ENCODE measurements at regions not wholly inside any gene's neighbourhood (a gene's known extent, or its start where the extent isn't known, plus 50 kb on each side); places are given as distances from the start of the nearest gene placed in this dataset.

GRCh38 chr14:66037361-66037760 is 448.8 kb upstream of the CCDC196 start:
- Histone ChIP-seq H3K36me3 (ENCODE audit: insufficient read depth, low read length) (no peaks in the 10 kb centered on the region), H3K79me2 (ENCODE audit: control insufficient read depth, insufficient read depth, low read length, unreplicated experiment) (no peaks in the 10 kb centered on the region), H3K4me1 (ENCODE audit: control insufficient read depth, insufficient read depth, low read length, unreplicated experiment) (no peaks in the 10 kb centered on the region), H2AFZ (ENCODE audit: low read length, unreplicated experiment) (no peak overlapping the region), H3K27me3 (ENCODE audit: insufficient read depth, low read length) (no peaks in the 10 kb centered on the region), H3K4me3 (ENCODE audit: low read depth, low read length) (no peak overlapping the region), H3K27ac (ENCODE audit: low read depth, low read length) (no peak overlapping the region)

- Histone ChIP-seq H3K27me3 (ENCODE audit: insufficient read depth, low read length) (no peaks in the 10 kb centered on the region), H3K4me3 (ENCODE audit: low read depth, low read length) (no peak overlapping the region), H3K27ac (ENCODE audit: low read depth, low read length) (no peak overlapping the region), H2AFZ (ENCODE audit: low read length, unreplicated experiment) (no peak overlapping the region), H3K36me3 (ENCODE audit: insufficient read depth, low read length) (no peaks in the 10 kb centered on the region), H3K4me1 (ENCODE audit: control insufficient read depth, insufficient read depth, low read length, unreplicated experiment) (no peaks in the 10 kb centered on the region), H3K79me2 (ENCODE audit: control insufficient read depth, insufficient read depth, low read length, unreplicated experiment) (no peaks in the 10 kb centered on the region)
These were observed 448.0 kb upstream of the CCDC196 start for GRCh38 chr14:66038212-66038611.

- Histone ChIP-seq H3K4me1 (ENCODE audit: control insufficient read depth, insufficient read depth, low read length, unreplicated experiment) (no peaks in the 10 kb centered on the region), H3K36me3 (ENCODE audit: insufficient read depth, low read length) (no peaks in the 10 kb centered on the region), H3K4me3 (ENCODE audit: low read depth, low read length) (no peak overlapping the region), H3K27me3 (ENCODE audit: insufficient read depth, low read length) (no peaks in the 10 kb centered on the region), H3K27ac (ENCODE audit: low read depth, low read length) (no peak overlapping the region), H3K79me2 (ENCODE audit: control insufficient read depth, insufficient read depth, low read length, unreplicated experiment) (no peaks in the 10 kb centered on the region), H2AFZ (ENCODE audit: low read length, unreplicated experiment) (no peak overlapping the region)
These were observed 447.6 kb upstream of the CCDC196 start for GRCh38 chr14:66038618-66039017.

GRCh38 chr14:66039495-66039894 is 446.7 kb upstream of the CCDC196 start:
- no peak overlapping the region for H2AFZ ChIP-seq (ENCODE audit: low read length, unreplicated experiment)
- H3K27me3 ChIP-seq (ENCODE audit: insufficient read depth, low read length), result no peaks in the 10 kb centered on the region

GRCh38 chr14:66041582-66041981 is 444.6 kb upstream of the CCDC196 start:
- Histone ChIP-seq H3K79me2 (ENCODE audit: control insufficient read depth, insufficient read depth, low read length, unreplicated experiment) (no peaks in the 10 kb centered on the region), H3K27me3 (ENCODE audit: insufficient read depth, low read length) (no peaks in the 10 kb centered on the region), H3K36me3 (ENCODE audit: insufficient read depth, low read length) (no peaks in the 10 kb centered on the region), H3K27ac (ENCODE audit: low read depth, low read length) (no peak overlapping the region), H3K4me1 (ENCODE audit: control insufficient read depth, insufficient read depth, low read length, unreplicated experiment) (no peaks in the 10 kb centered on the region), H3K4me3 (ENCODE audit: low read depth, low read length) (no peak overlapping the region), H2AFZ (ENCODE audit: low read length, unreplicated experiment) (no peak overlapping the region)

More at GRCh38 chr14:66039495-66039894, 446.7 kb upstream of the CCDC196 start:
- Histone ChIP-seq H3K79me2 (ENCODE audit: control insufficient read depth, insufficient read depth, low read length, unreplicated experiment) (no peaks in the 10 kb centered on the region), H3K4me3 (ENCODE audit: low read depth, low read length) (no peak overlapping the region), H3K27ac (ENCODE audit: low read depth, low read length) (no peak overlapping the region), H3K4me1 (ENCODE audit: control insufficient read depth, insufficient read depth, low read length, unreplicated experiment) (no peaks in the 10 kb centered on the region), H3K36me3 (ENCODE audit: insufficient read depth, low read length) (no peaks in the 10 kb centered on the region)

- no peak overlapping the region for H2AFZ ChIP-seq (ENCODE audit: low read length, unreplicated experiment)
- no peaks in the 10 kb centered on the region for H3K79me2 ChIP-seq (ENCODE audit: control insufficient read depth, insufficient read depth, low read length, unreplicated experiment)
- H3K27ac ChIP-seq (ENCODE audit: low read depth, low read length), result no peak overlapping the region
- H3K4me3 ChIP-seq (ENCODE audit: low read depth, low read length), result no peak overlapping the region
- H3K36me3 ChIP-seq (ENCODE audit: insufficient read depth, low read length), result no peaks in the 10 kb centered on the region
- no peaks in the 10 kb centered on the region for H3K4me1 ChIP-seq (ENCODE audit: control insufficient read depth, insufficient read depth, low read length, unreplicated experiment)
- H3K27me3 ChIP-seq (ENCODE audit: insufficient read depth, low read length), result no peaks in the 10 kb centered on the region
These were observed 442.2 kb upstream of the CCDC196 start for GRCh38 chr14:66043921-66044320.

GRCh38 chr14:66045572-66046021 is 440.6 kb upstream of the CCDC196 start:
- H3K27me3 ChIP-seq (ENCODE audit: insufficient read depth, low read length), result no peaks in the 10 kb centered on the region
- no peak overlapping the region for H3K27ac ChIP-seq (ENCODE audit: low read depth, low read length)
- H2AFZ ChIP-seq (ENCODE audit: low read length, unreplicated experiment), result no peak overlapping the region
- no peaks in the 10 kb centered on the region for H3K4me1 ChIP-seq (ENCODE audit: control insufficient read depth, insufficient read depth, low read length, unreplicated experiment)
- no peaks in the 10 kb centered on the region for H3K36me3 ChIP-seq (ENCODE audit: insufficient read depth, low read length)
- no peak overlapping the region for H3K4me3 ChIP-seq (ENCODE audit: low read depth, low read length)
- no peaks in the 10 kb centered on the region for H3K79me2 ChIP-seq (ENCODE audit: control insufficient read depth, insufficient read depth, low read length, unreplicated experiment)

GRCh38 chr14:66046035-66046434 is 440.1 kb upstream of the CCDC196 start:
- Histone ChIP-seq H3K27ac (ENCODE audit: low read depth, low read length) (no peak overlapping the region), H3K36me3 (ENCODE audit: insufficient read depth, low read length) (no peaks in the 10 kb centered on the region), H3K4me1 (ENCODE audit: control insufficient read depth, insufficient read depth, low read length, unreplicated experiment) (no peaks in the 10 kb centered on the region), H3K4me3 (ENCODE audit: low read depth, low read length) (no peak overlapping the region), H3K79me2 (ENCODE audit: control insufficient read depth, insufficient read depth, low read length, unreplicated experiment) (no peaks in the 10 kb centered on the region), H2AFZ (ENCODE audit: low read length, unreplicated experiment) (no peak overlapping the region), H3K27me3 (ENCODE audit: insufficient read depth, low read length) (no peaks in the 10 kb centered on the region)

- Histone ChIP-seq H3K27me3 (ENCODE audit: insufficient read depth, low read length) (no peaks in the 10 kb centered on the region), H2AFZ (ENCODE audit: low read length, unreplicated experiment) (no peak overlapping the region), H3K4me3 (ENCODE audit: low read depth, low read length) (no peak overlapping the region), H3K79me2 (ENCODE audit: control insufficient read depth, insufficient read depth, low read length, unreplicated experiment) (no peaks in the 10 kb centered on the region), H3K36me3 (ENCODE audit: insufficient read depth, low read length) (no peaks in the 10 kb centered on the region), H3K27ac (ENCODE audit: low read depth, low read length) (no peak overlapping the region), H3K4me1 (ENCODE audit: control insufficient read depth, insufficient read depth, low read length, unreplicated experiment) (no peaks in the 10 kb centered on the region)
These were observed 439.6 kb upstream of the CCDC196 start for GRCh38 chr14:66046591-66046990.

GRCh38 chr14:66056268-66056907 is 429.8 kb upstream of the CCDC196 start:
- Histone ChIP-seq H3K4me1 (ENCODE audit: control insufficient read depth, insufficient read depth, low read length, unreplicated experiment) (no peaks in the 10 kb centered on the region), H3K79me2 (ENCODE audit: control insufficient read depth, insufficient read depth, low read length, unreplicated experiment) (no peaks in the 10 kb centered on the region), H3K27me3 (ENCODE audit: insufficient read depth, low read length) (no peaks in the 10 kb centered on the region), H2AFZ (ENCODE audit: low read length, unreplicated experiment) (no peak overlapping the region), H3K27ac (ENCODE audit: low read depth, low read length) (no peak overlapping the region), H3K4me3 (ENCODE audit: low read depth, low read length) (no peak overlapping the region), H3K36me3 (ENCODE audit: insufficient read depth, low read length) (no peaks in the 10 kb centered on the region)

GRCh38 chr14:66056926-66057552 is 429.1 kb upstream of the CCDC196 start:
- no peaks in the 10 kb centered on the region for H3K4me1 ChIP-seq (ENCODE audit: control insufficient read depth, insufficient read depth, low read length, unreplicated experiment)
- H3K27me3 ChIP-seq (ENCODE audit: insufficient read depth, low read length), result no peaks in the 10 kb centered on the region
- no peak overlapping the region for H3K27ac ChIP-seq (ENCODE audit: low read depth, low read length)
- no peak overlapping the region for H2AFZ ChIP-seq (ENCODE audit: low read length, unreplicated experiment)
- no peaks in the 10 kb centered on the region for H3K79me2 ChIP-seq (ENCODE audit: control insufficient read depth, insufficient read depth, low read length, unreplicated experiment)
- H3K4me3 ChIP-seq (ENCODE audit: low read depth, low read length), result no peak overlapping the region
- no peaks in the 10 kb centered on the region for H3K36me3 ChIP-seq (ENCODE audit: insufficient read depth, low read length)

Data from ACC112 (cell line).